ENCODE measurements at regions not wholly inside any gene's neighbourhood (a gene's known extent, or its start where the extent isn't known, plus 50 kb on each side); places are given as distances from the start of the nearest gene placed in this dataset.

DNA sequence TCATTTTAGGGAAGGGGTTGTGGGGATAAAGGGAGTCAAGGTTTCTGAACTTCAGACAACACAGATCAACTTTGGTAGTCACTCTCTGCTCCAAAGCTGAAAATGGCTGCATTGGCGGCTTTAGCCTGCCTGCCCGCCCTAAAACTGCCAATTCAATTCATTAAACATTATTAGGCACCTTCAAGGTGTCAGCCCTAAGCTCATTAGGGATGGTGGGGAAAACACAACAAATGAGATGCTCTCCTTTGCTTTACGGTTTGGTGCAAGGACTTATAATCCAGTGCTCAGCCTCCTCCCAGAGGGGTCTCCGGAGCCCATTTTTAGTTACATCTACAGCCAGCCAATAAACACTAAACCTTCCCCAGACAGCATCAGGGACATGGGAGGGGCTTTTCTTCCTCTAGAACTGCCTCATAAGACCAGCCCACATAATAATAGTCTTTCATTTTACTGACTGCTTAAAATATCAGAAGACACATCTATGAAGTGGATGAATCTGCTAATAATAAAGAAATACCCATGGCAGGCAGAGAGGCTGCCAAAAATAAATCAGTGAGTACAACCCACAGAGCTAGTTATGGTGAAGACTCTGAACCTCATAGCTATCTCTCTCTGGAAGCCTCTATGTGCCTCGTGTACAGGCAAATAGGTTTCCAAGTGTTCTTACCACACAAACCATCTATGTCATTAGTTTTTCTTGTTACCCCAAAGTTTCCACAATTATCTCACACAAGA lies 102.8 kb upstream of the NCAM1 start:
- no peak for TF ChIP-seq BHLHE40 (IDR thresholded peaks at IDR 0.05; ENCODE audit: borderline replicate concordance)
- TF ChIP-seq SP1 (IDR thresholded peaks at IDR 0.05) = no peak
- TF ChIP-seq FOXA1 (IDR thresholded peaks at IDR 0.05) = no peak
- no peak for TF ChIP-seq LEF1 (IDR thresholded peaks at IDR 0.05; ENCODE audit: borderline replicate concordance)
- TF ChIP-seq TARDBP (IDR thresholded peaks at IDR 0.05) = no peak
- TF ChIP-seq SUZ12 (IDR thresholded peaks at IDR 0.05) = no peak
- TF ChIP-seq FOXK2 (IDR thresholded peaks at IDR 0.05) = no peak
